Endometrial microvascular endothelial cells (primary cell): ENCODE measurements at regions not wholly inside any gene's neighbourhood (a gene's known extent, or its start where the extent isn't known, plus 50 kb on each side); places are given as distances from the start of the nearest gene placed in this dataset.
"Not testable (repeated sequence)": the region's sequence is repeated elsewhere in the genome, so short reads cannot be mapped to it uniquely, and the experiment has no call there.

Experiments
- in situ Hi-C: cut with HindIII; loops from 2 replicates; pipeline ENCODE4 v1.10.0; 2017; ENCODE audit warnings: low sequenced_read_pairs, low pct_unique_long_range_greater_than_20kb; ENCODE audit errors: inconsistent ontology term

- in situ Hi-C loops: no loop called here
These were observed 223.5 kb upstream of the DAB2 start for GRCh38 chr5:39648085-39648847.

- in situ Hi-C loops: no loop called here
These were observed 215.8 kb upstream of the DAB2 start for GRCh38 chr5:39640552-39640951.

GRCh38 chr5:39639618-39640089 is 214.9 kb upstream of the DAB2 start:
- in situ Hi-C loops: no loop called here

- in situ Hi-C loops: no loop called here
These were observed 214.0 kb upstream of the DAB2 start for GRCh38 chr5:39638813-39639212.

GRCh38 chr5:39633057-39633456 is 208.3 kb upstream of the DAB2 start:
- in situ Hi-C loops: no loop called here

- in situ Hi-C loops: no loop called here
These were observed 207.2 kb upstream of the DAB2 start for GRCh38 chr5:39631958-39632357.

- in situ Hi-C loops: no loop called here
These were observed 205.2 kb upstream of the DAB2 start for GRCh38 chr5:39629946-39630345.

GRCh38 chr5:39628348-39628747 is 203.6 kb upstream of the DAB2 start:
- in situ Hi-C loops: no loop called here

- in situ Hi-C loops: no loop called here
These were observed 200.1 kb upstream of the DAB2 start for GRCh38 chr5:39624890-39625289.

- in situ Hi-C loops: no loop called here
These were observed 199.6 kb upstream of the DAB2 start for GRCh38 chr5:39624268-39624886.

GRCh38 chr5:39623291-39623865 is 198.6 kb upstream of the DAB2 start:
- in situ Hi-C loops: no loop called here

GRCh38 chr5:39622281-39622680 is 197.5 kb upstream of the DAB2 start:
- in situ Hi-C loops: no loop called here

GRCh38 chr5:39619168-39619818 is 194.5 kb upstream of the DAB2 start:
- in situ Hi-C loops: no loop called here

GRCh38 chr5:39618391-39618790 is 193.6 kb upstream of the DAB2 start:
- in situ Hi-C loops: no loop called here

- in situ Hi-C loops: no loop called here
These were observed 191.4 kb upstream of the DAB2 start for GRCh38 chr5:39616131-39616530.

GRCh38 chr5:39611076-39611475 is 186.3 kb upstream of the DAB2 start:
- in situ Hi-C loops: not testable (repeated sequence)

- in situ Hi-C loops: no loop called here
These were observed 183.2 kb upstream of the DAB2 start for GRCh38 chr5:39608024-39608423.

GRCh38 chr5:39606591-39606990 is 181.8 kb upstream of the DAB2 start:
- in situ Hi-C loops: no loop called here

- in situ Hi-C loops: no loop called here
These were observed 181.1 kb upstream of the DAB2 start for GRCh38 chr5:39605588-39606575.
